Effector memory CD4-positive, alpha-beta T cell (primary cell): ENCODE measurements at regions not wholly inside any gene's neighbourhood (a gene's known extent, or its start where the extent isn't known, plus 50 kb on each side); places are given as distances from the start of the nearest gene placed in this dataset.

Experiments used
- DNase-seq, 3 donors: peaks; one replicate each; pipeline ENCODE4 v3.0.0-alpha.2; 2020
- H3K27ac ChIP-seq: 2 replicates; pipeline ENCODE4 v1.7.0; 2013; ENCODE audit warnings: mild to moderate bottlenecking, low read length, moderate library complexity; ENCODE audit not compliant: insufficient read depth, poor library complexity, severe bottlenecking
- H3K27me3 ChIP-seq: replicated peaks from 2 replicates; pipeline ENCODE4 v1.7.0; 2013; ENCODE audit warnings: mild to moderate bottlenecking, low read length; ENCODE audit not compliant: insufficient read depth, control insufficient read depth, poor library complexity, severe bottlenecking
- H3K36me3 ChIP-seq: 2 replicates; pipeline ENCODE4 v1.7.0; 2013; ENCODE audit warnings: mild to moderate bottlenecking, low read length, moderate library complexity; ENCODE audit not compliant: control insufficient read depth, insufficient read depth
- H3K4me1 ChIP-seq: 2 replicates; pipeline ENCODE4 v1.7.0; 2013; ENCODE audit warnings: low read length, mild to moderate bottlenecking; ENCODE audit not compliant: control insufficient read depth, insufficient read depth, poor library complexity, severe bottlenecking
- H3K4me3 ChIP-seq: 2 replicates; pipeline ENCODE4 v1.7.0; 2013; ENCODE audit warnings: low read length, low read depth, mild to moderate bottlenecking; ENCODE audit not compliant: insufficient read depth, poor library complexity, severe bottlenecking
- H3K9me3 ChIP-seq: 2 replicates; pipeline ENCODE4 v1.7.0; 2013; ENCODE audit warnings: mild to moderate bottlenecking, low read length, moderate library complexity; ENCODE audit not compliant: control insufficient read depth

- no peak overlapping the region for H3K27ac ChIP-seq
- H3K4me1 ChIP-seq, result no peaks in the 10 kb centered on the region
- no peak overlapping the region for H3K4me3 ChIP-seq
- no peaks in the 10 kb centered on the region for H3K36me3 ChIP-seq
- H3K9me3 ChIP-seq, result no peaks in the 10 kb centered on the region
- H3K27me3 ChIP-seq, result no peaks in the 10 kb centered on the region
- DNase-seq, result no peak
Measured at GRCh38 chr7:35520810-35521625, 173.9 kb downstream of the HERPUD2 start.

GRCh38 chr7:35519971-35520809, 174.7 kb downstream of the HERPUD2 start:
- H3K4me3 ChIP-seq, result no peak overlapping the region
- H3K9me3 ChIP-seq, result no peaks in the 10 kb centered on the region
- H3K27ac ChIP-seq, result no peak overlapping the region
- no peaks in the 10 kb centered on the region for H3K4me1 ChIP-seq
- H3K36me3 ChIP-seq, result no peaks in the 10 kb centered on the region
- peak in 2 of 3 donors; percentile 8 for DNase-seq
- no peaks in the 10 kb centered on the region for H3K27me3 ChIP-seq

GRCh38 chr7:35518767-35519166, 176.2 kb downstream of the HERPUD2 start:
- Histone ChIP-seq H3K9me3 (no peaks in the 10 kb centered on the region), H3K4me3 (no peak overlapping the region), H3K27me3 (no peaks in the 10 kb centered on the region), H3K36me3 (no peaks in the 10 kb centered on the region), H3K4me1 (no peaks in the 10 kb centered on the region), H3K27ac (no peak overlapping the region)
- no peak for DNase-seq

GRCh38 chr7:35516498-35516897, 178.4 kb downstream of the HERPUD2 start:
- DNase-seq, result no peak
- no peaks in the 10 kb centered on the region for H3K4me1 ChIP-seq

GRCh38 chr7:35513828-35514227, 181.1 kb downstream of the HERPUD2 start:
- no peak overlapping the region for H3K4me3 ChIP-seq
- H3K27me3 ChIP-seq, result no peaks in the 10 kb centered on the region
- no peak overlapping the region for H3K27ac ChIP-seq
- no peaks in the 10 kb centered on the region for H3K36me3 ChIP-seq
- no peaks in the 10 kb centered on the region for H3K4me1 ChIP-seq
- DNase-seq, result no peak
- no peaks in the 10 kb centered on the region for H3K9me3 ChIP-seq

More at GRCh38 chr7:35516498-35516897, 178.4 kb downstream of the HERPUD2 start:
- Histone ChIP-seq H3K9me3 (no peaks in the 10 kb centered on the region), H3K36me3 (no peaks in the 10 kb centered on the region), H3K4me3 (no peak overlapping the region), H3K27me3 (no peaks in the 10 kb centered on the region), H3K27ac (no peak overlapping the region)

GRCh38 chr7:35513195-35513594, 181.7 kb downstream of the HERPUD2 start:
- H3K27ac ChIP-seq, result no peak overlapping the region
- H3K27me3 ChIP-seq, result no peaks in the 10 kb centered on the region
- H3K4me1 ChIP-seq, result no peaks in the 10 kb centered on the region
- no peak for DNase-seq
- H3K4me3 ChIP-seq, result no peak overlapping the region
- no peaks in the 10 kb centered on the region for H3K9me3 ChIP-seq
- no peaks in the 10 kb centered on the region for H3K36me3 ChIP-seq

- Histone ChIP-seq H3K4me3 (no peak overlapping the region), H3K36me3 (no peaks in the 10 kb centered on the region), H3K4me1 (no peaks in the 10 kb centered on the region), H3K27ac (no peak overlapping the region), H3K9me3 (no peaks in the 10 kb centered on the region), H3K27me3 (no peaks in the 10 kb centered on the region)
- no peak for DNase-seq
Measured at GRCh38 chr7:35512716-35513115, 182.2 kb downstream of the HERPUD2 start.

- H3K27ac ChIP-seq, result no peak overlapping the region
- H3K4me1 ChIP-seq, result no peaks in the 10 kb centered on the region
- no peak for DNase-seq
- no peak overlapping the region for H3K4me3 ChIP-seq
- no peaks in the 10 kb centered on the region for H3K36me3 ChIP-seq
- H3K27me3 ChIP-seq, result no peaks in the 10 kb centered on the region
- H3K9me3 ChIP-seq, result no peaks in the 10 kb centered on the region
Measured at GRCh38 chr7:35508623-35509400, 186.1 kb downstream of the HERPUD2 start.

- H3K27ac ChIP-seq, result no peak overlapping the region
- H3K27me3 ChIP-seq, result no peaks in the 10 kb centered on the region
- no peak for DNase-seq
Measured at GRCh38 chr7:35505066-35505465, 189.9 kb downstream of the HERPUD2 start.

More at GRCh38 chr7:35505066-35505465, 189.9 kb downstream of the HERPUD2 start:
- H3K9me3 ChIP-seq, result no peaks in the 10 kb centered on the region
- H3K36me3 ChIP-seq, result no peaks in the 10 kb centered on the region
- no peak overlapping the region for H3K4me3 ChIP-seq
- no peaks in the 10 kb centered on the region for H3K4me1 ChIP-seq
